HFFc6 (cell line): ENCODE measurements at regions not wholly inside any gene's neighbourhood (a gene's known extent, or its start where the extent isn't known, plus 50 kb on each side); places are given as distances from the start of the nearest gene placed in this dataset.

Source experiments
- DNase-seq: peaks from one replicate; pipeline ENCODE4 v3.0.0-alpha.2; 2018
- H3K27ac Mint-ChIP-seq: 2 replicates; pipeline ENCODE4 v1.8.0; 2020; ENCODE audit warnings: mild to moderate bottlenecking, mixed read lengths
- H3K27me3 Mint-ChIP-seq: 2 replicates; pipeline ENCODE4 v1.8.0; 2021; ENCODE audit warnings: mild to moderate bottlenecking, moderate library complexity, mixed read lengths; ENCODE audit not compliant: insufficient read depth
- H3K36me3 Mint-ChIP-seq: 2 replicates; pipeline ENCODE4 v1.8.0; 2021; ENCODE audit warnings: low read depth, mixed read lengths
- H3K4me1 Mint-ChIP-seq: 2 replicates; pipeline ENCODE4 v1.8.0; 2020; ENCODE audit warnings: low read depth, mixed read lengths
- H3K4me3 Mint-ChIP-seq: 2 replicates; pipeline ENCODE4 v1.8.0; 2020; ENCODE audit warnings: mild to moderate bottlenecking, moderate library complexity, mixed read lengths
- H3K9me3 Mint-ChIP-seq: 2 replicates; pipeline ENCODE4 v1.8.0; 2020; ENCODE audit warnings: mild to moderate bottlenecking, mixed read lengths
- TF ChIP-seq, protein P1 (sequence below): fragments of 200-600 bp; sonication (generic); IDR thresholded peaks from 2 replicates; pipeline ENCODE4 v1.5.0; 2021; ENCODE audit warnings: antibody characterized with exemption, mild to moderate bottlenecking

DNA sequence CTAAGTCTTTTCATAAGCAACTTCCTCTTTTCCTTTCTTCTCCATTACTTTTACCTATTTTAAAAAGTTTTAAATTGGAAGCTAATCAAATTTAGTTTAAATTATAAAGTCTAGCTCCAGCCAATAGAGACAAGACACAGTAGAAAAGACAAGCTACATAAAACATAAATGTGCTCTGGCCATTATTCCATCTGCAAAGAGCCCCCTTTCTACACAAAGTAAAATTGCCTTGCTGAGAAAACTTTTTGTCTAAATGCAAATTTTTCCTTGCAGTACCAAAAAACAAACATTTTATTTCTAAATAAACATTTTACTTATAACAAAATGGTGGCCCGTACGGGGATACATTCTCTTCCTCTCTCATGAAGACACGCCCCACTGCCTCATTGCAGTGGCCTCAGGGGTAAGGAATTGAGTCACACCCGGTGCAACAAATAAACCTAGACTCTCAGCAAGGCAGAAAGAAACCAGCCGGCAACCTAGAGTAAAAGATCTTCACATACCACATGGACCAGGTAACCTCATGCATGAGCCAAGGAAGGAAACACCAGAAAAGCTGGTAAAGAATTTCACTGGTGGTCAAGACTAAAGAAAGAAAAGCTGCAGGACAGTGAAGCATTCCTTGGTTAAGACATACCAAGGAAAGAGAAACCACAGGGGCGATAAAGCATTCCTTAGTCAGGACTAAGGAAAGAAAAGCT lies 71.6 kb upstream of the ZNF746 start:
- peaks cover 31% of the 10 kb centered on the region for H3K9me3 Mint-ChIP-seq
- DNase-seq = peak; percentile 13
- H3K27me3 Mint-ChIP-seq = peaks cover 3% of the 10 kb centered on the region
- peaks cover 33% of the 10 kb centered on the region for H3K4me1 Mint-ChIP-seq
- TF ChIP-seq, protein P1, sequence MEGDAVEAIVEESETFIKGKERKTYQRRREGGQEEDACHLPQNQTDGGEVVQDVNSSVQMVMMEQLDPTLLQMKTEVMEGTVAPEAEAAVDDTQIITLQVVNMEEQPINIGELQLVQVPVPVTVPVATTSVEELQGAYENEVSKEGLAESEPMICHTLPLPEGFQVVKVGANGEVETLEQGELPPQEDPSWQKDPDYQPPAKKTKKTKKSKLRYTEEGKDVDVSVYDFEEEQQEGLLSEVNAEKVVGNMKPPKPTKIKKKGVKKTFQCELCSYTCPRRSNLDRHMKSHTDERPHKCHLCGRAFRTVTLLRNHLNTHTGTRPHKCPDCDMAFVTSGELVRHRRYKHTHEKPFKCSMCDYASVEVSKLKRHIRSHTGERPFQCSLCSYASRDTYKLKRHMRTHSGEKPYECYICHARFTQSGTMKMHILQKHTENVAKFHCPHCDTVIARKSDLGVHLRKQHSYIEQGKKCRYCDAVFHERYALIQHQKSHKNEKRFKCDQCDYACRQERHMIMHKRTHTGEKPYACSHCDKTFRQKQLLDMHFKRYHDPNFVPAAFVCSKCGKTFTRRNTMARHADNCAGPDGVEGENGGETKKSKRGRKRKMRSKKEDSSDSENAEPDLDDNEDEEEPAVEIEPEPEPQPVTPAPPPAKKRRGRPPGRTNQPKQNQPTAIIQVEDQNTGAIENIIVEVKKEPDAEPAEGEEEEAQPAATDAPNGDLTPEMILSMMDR = no peak
- H3K4me3 Mint-ChIP-seq = no peak overlapping the region
- no peak overlapping the region for H3K27ac Mint-ChIP-seq
- H3K36me3 Mint-ChIP-seq = peaks cover 73% of the 10 kb centered on the region

DNA sequence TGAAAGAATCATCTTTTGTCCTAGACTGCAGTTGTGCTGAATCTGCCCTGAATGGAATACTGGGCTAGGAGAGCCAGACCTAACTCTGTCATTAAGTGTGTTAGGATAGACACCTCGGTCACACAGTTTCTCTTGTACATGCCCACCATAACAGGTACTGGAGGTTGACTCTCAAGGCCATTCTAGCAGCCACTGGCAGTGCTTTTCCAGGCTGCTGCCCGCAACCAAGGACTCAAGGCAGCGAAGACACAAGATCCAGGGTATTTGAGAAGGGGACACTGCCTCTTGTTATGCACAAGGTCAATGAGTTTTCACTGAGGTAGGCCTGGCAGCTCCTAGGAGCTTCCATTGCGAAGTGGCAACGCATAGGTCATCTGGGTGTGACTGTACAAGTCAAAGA lies 70.6 kb upstream of the ZNF746 start:
- Mint-ChIP-seq H3K9me3 (peaks cover 22% of the 10 kb centered on the region), H3K4me1 (peaks cover 42% of the 10 kb centered on the region), H3K36me3 (peaks cover 74% of the 10 kb centered on the region), H3K27ac (no peak overlapping the region), H3K4me3 (no peak overlapping the region), H3K27me3 (peaks cover 3% of the 10 kb centered on the region)
- DNase-seq = no peak
- TF ChIP-seq, protein P1 = no peak

DNA sequence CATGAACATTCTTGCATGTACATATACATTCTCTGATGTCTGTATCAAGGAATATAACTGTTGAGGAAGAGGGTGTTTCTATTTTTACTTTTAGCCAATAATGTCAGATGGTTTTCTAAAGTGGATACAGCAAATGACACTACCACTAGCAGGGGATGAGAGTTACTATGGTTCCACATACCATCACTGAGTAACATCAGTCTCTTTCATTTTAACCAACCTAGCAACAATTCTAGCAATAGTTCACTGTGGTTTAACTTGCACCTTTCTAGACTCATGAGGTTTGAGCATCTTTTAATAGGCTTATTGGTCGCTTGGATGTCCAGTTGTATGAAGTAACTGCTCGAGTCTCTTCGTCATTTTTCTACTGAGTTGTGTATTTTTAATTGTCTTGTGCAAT lies 68.5 kb upstream of the ZNF746 start:
- DNase-seq = no peak
- Mint-ChIP-seq H3K9me3 (peaks cover 17% of the 10 kb centered on the region), H3K4me3 (no peak overlapping the region), H3K4me1 (peaks cover 63% of the 10 kb centered on the region), H3K27ac (0 out of 2 replicates have a peak overlapping the region, but pooled peaks have one; percentile 2), H3K27me3 (peaks cover 3% of the 10 kb centered on the region), H3K36me3 (peaks cover 68% of the 10 kb centered on the region)
- TF ChIP-seq, protein P1 = no peak

DNA sequence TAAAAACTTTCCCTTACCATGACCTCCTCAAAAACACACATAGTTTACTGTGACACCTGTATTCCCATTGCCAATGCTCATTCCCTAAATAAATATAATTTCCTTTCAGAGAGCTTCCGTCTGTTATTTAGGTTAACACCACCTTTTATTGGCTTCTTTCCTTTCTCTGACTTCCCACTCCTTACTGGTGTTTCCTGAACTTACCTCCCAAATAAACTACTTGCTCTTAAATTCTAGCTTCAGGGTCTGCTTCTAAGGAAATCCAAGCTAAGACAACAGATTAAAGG lies 67.4 kb upstream of the ZNF746 start:
- Mint-ChIP-seq H3K27me3 (peaks cover 3% of the 10 kb centered on the region; the same call in 1 of the 2 replicates), H3K36me3 (peaks cover 65% of the 10 kb centered on the region), H3K27ac (no peak overlapping the region), H3K9me3 (peaks cover 12% of the 10 kb centered on the region), H3K4me3 (no peak overlapping the region), H3K4me1 (peaks cover 72% of the 10 kb centered on the region)
- TF ChIP-seq, protein P1 = no peak
- no peak for DNase-seq

DNA sequence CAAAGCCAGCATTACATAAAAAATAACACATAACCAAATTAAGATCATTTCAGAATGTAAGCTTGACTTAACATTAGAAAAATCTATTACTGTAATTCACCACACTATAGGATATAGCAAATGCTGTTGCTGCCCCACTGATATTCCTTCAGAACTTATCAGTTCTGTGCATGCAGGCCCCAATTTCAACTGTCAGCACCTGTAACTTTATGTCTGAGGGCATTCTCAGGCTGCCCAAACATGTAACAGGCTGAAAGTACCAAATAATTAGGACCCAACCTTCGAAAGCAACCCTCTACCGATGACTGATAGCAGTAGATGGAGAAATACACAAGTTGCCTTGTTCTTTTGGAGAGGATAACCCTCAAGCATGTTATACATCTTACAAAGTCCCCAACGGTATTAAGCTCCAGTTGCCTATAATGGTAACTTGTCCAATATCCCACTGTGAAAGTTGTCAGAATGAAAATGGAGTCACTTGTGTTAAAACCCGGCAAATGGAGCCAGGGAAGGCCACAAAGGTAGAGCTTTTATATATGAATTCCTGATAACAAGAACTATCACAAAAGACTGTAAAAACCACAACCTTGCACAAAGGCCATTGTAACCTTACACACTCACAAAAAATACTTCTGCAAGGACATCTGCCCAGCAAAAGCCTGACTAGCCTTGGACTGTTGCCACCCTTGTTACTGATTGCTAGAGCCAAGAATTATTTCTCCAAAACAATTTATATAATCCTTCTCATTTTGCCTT lies 66.9 kb upstream of the ZNF746 start:
- H3K36me3 Mint-ChIP-seq = peaks cover 62% of the 10 kb centered on the region
- TF ChIP-seq, protein P1 = no peak
- no peak overlapping the region for H3K27ac Mint-ChIP-seq
- peaks cover 75% of the 10 kb centered on the region for H3K4me1 Mint-ChIP-seq
- peaks cover 3% of the 10 kb centered on the region; the same call in 1 of the 2 replicates for H3K27me3 Mint-ChIP-seq
- DNase-seq = no peak
- no peak overlapping the region for H3K4me3 Mint-ChIP-seq
- H3K9me3 Mint-ChIP-seq = peaks cover 7% of the 10 kb centered on the region
